NCI-H82 treated with DMSO at 0.1 percent for 48 hours (cell line): ENCODE measurements at regions not wholly inside any gene's neighbourhood (a gene's known extent, or its start where the extent isn't known, plus 50 kb on each side); places are given as distances from the start of the nearest gene placed in this dataset.

Experiments used
- DNase-seq: peaks from one replicate; lab custom pipeline; 2025; ENCODE audit not compliant: unreplicated experiment; lab: John Stamatoyannopoulos, UW

DNA sequence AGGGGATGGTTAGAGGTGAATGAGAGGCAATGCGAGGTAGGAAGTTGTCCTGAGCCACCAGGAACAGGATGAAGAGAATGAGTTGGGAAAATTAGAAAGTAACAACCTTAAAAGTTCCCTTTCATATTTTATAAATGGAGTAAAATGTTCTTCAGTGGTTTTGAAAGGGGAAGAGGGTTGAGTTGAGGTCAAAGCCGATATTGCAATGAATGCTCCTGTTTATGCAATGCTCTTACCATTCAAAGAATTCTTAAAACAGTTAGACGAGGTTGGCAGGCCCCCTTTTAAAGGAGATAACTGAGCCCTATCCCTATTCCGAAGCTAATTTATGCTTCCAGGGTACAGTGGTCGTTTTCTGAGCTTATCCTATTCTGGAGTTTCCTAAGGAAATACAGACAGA lies 2110.3 kb upstream of the CELF4 start:
- no peak for DNase-seq

GRCh38 chr18:39675368-39675767 lies 2109.8 kb upstream of the CELF4 start:
- DNase-seq, result no peak

DNA sequence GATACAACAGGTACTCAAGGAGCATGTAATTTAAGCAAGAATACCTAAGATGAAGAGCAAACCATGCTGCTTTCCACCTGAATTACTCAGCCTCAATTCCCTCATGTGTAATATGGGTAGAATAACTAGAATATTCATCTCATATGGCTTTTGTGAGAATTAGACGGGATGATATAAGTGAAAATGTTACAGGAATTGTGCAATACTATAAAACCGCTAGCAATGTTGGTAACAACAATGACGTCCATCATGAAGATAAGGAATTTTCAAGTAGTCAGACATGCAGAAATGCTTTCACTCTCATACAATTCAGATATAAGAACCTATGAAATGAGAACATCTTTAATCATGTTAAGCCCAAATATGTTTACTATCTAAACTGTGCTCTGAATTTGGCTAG lies 2106.6 kb upstream of the CELF4 start:
- no peak for DNase-seq

DNA sequence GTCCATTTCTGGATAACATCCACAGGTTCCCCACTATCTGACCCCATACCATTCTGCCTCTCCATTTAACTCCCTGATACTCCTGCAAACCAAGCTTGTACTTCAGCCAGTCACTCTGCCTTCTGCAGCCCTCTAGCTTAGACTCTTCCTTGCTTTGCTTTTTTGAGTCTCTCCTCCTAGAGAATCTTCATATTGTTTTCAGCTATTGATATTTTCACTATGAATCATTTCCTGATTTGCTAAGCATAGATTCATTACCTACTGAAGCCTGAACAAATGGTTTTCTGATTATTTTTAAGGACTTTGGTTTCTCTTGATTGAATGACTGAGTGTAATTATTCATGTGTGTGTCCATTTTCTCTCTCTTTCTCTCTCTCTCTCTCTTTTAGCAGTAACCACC lies 2102.3 kb upstream of the CELF4 start:
- DNase-seq, result no peak

- DNase-seq, result no peak
These were observed 2100.9 kb upstream of the CELF4 start for GRCh38 chr18:39666541-39666940.

DNA sequence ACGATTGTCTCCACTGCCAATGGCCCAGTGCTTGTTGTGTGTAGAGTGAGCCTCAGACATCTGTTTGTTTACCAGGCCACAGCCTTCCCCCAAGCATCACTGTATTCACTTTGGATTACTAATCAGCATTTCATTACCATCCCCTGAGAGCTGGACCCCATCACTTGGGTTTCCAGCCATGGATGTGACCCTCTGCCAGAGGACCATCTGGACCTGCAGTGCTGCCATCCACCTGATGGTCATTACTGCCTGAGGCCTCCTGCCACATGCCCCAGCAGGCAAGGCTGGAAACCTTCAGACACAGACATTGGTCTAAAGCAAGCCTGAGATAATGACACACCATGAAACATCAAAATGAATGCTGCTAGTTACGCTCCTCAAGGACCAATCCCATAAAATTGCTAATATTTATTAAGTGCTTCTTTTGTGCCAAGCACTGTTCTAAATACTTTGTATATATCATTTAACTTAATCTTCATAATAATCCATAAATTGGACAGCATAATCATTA lies 2096.3 kb upstream of the CELF4 start:
- no peak for DNase-seq

DNA sequence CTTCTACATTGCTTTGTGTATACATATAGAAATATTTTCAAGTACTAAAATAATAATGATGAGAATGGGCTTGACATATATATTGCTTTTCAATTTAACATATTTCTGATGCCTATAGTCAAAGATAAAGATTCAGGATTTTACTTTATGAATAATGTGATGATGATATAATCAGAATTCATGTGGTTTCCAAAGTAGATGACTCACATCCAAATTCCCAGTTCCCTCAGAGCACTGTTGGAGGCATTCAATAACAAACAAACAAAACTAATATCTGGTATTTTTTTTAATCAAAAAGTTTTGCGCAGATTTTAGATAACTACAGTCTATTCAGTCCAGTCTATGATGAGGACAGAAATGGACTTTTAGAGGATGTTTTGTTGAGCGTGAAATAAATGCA lies 2094.5 kb upstream of the CELF4 start:
- DNase-seq, result no peak

GRCh38 chr18:39655341-39655740 lies 2089.7 kb upstream of the CELF4 start:
- no peak for DNase-seq

- DNase-seq, result no peak
These were observed 2087.6 kb upstream of the CELF4 start for GRCh38 chr18:39653221-39653620.

DNA sequence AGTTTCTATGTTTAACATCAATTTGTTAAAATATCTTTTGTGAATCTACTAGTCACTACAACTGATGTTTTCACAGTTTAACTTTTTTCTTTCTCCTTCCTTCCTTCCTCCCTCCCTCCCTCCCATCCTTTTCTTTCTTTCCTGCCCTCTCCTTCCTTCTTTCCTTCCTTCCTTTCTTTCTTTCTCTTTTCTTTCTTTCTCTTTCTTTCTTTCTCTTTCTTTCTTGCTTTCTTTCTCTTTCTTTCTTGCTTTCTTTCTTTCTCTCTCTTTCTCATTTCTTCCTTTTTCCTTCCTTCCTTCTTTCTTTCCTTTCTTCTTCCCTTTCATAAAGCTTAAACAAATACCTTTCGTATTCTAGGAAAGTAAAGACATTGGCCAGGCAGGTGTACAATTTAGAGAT lies 2083.0 kb upstream of the CELF4 start:
- no peak for DNase-seq

GRCh38 chr18:39647627-39648534 lies 2082.3 kb upstream of the CELF4 start:
- DNase-seq, result no peak

GRCh38 chr18:39638224-39638623 lies 2072.6 kb upstream of the CELF4 start:
- no peak for DNase-seq

DNA sequence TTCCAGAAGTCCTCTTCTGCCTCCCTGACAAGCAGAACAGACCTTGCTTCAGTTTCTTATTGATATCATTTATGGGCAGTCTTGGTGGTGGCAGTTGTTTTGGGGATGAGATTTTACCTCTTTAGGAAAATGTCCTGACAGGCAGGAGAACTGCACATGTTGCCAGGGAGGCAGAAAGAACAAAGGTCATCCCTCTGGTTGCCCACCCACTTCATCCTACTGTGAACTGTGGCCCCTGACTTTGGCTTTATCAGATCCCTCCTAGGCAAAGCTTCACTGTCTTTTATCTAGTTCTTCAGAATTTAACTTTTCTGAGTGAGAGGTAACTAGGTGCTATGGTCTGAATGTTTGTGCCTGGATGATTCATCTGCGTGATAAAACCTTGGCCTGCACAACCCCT lies 2071.3 kb upstream of the CELF4 start:
- DNase-seq, result no peak

DNA sequence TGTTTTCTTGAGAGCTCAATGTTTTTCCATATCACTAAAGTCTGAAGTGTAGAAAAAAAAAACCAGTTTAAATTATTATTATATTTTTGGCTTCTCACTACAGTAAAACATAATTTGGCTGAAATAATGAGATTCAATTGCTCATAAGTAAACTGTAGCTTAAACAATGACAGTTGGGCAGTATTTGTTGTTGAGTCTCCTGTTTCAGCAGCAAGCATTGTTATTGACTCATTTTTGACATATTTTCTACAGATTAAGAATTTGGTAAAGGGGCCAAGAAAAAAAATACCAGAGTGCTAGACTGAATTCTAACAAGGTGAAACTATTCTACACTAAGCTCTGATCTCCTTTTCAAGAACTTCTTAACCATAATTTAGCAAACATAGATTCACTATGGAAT lies 2070.4 kb upstream of the CELF4 start:
- DNase-seq, result no peak

- DNase-seq, result no peak
These were observed 2069.6 kb upstream of the CELF4 start for GRCh38 chr18:39635192-39635591.

DNA sequence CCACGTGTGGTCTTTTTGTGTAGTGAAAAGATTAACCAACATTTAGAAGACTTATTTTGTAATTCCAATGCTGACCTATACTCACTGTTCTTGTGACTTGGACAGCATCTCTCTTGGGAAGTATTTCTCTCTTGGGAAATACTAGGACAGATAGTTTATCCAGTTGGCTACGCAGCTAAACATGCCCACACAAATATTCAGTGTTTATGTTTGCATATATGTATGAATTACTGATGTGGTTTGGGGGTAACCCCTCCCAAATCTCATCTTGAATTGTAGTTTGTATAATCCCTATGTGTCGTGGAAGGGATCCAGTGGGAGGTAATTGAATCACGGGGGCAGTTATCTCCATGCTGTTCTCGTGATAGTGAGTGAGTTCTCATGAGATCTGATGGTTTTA lies 2062.3 kb upstream of the CELF4 start:
- no peak for DNase-seq

DNA sequence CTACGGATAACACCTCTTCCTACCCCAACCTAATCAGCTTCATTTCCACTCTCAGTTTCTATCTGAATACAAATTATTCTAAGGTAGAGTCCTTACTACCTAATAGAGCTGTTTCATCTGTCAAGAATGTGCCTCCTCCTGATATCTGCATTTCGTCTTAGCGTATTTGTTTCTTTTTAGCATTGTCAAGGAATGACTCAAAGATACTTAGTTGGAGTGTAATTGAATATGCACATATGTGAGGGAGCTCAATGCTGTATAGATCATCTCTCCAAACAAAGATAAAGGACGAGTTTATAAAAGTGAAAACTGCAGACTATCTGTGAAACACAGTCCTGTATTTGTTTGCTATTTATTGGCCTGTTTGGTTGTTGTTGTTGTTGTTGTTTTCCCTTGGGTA lies 2059.4 kb upstream of the CELF4 start:
- no peak for DNase-seq

DNA sequence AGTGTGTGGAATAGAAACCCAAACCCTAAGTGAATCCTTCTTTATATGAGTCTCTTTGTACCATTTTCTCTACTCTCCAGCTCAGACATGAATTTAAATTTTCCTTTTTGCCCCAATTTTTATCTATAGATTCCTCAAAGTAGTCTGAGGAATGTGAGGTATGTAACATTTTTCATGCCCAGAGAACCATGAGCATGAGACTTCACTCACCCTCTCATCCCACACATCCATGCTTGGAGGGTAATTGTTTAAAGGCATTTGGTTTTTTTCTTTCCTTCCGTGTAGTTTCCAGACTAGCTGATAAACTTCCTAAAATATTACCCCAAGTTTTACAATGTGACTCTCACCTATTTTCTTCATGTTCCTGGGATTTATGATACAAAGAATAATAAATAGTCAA lies 2056.8 kb upstream of the CELF4 start:
- DNase-seq, result no peak

- no peak for DNase-seq
These were observed 2055.1 kb upstream of the CELF4 start for GRCh38 chr18:39620551-39621168.

DNA sequence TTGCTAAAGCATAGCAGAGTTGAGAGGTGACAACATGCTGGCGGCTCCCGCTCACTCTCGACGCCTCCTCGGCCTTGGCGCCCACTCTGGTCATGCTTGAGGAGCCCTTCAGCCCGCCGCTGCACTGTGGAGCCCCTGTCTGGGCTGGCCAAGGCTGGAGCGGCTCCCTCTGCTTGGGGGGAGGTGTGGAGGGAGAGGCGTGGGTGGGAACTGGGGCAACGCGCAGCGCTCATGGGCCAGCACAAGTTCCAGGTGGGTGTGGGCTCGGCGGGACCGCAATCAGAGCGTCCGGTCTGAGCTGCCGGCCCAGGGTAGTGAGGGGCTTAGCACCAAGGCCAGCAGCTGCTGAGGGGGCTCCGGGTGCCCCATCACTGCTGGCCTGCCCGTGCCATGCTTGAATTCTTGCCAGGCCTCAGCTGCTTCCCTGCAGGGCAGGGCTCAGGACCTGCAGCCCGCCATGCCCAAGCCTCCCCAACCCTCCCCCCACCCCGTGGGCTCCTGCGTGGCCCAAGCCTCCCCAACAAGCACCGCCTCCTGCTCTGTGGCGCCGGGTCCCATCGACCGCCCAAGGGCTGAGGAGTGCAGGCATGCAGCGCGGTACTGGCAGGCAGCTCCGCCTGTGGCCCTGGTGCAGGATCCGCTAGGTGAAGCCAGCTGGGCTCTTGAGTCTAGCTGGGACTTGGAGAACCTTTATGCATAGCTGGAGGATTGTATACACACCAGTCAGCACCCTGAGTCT lies 2052.8 kb upstream of the CELF4 start:
- DNase-seq, result no peak

- DNase-seq, result no peak
These were observed 2045.9 kb upstream of the CELF4 start for GRCh38 chr18:39611381-39612100.
